Type B pancreatic cell (in vitro differentiated cells): ENCODE measurements at regions not wholly inside any gene's neighbourhood (a gene's known extent, or its start where the extent isn't known, plus 50 kb on each side); places are given as distances from the start of the nearest gene placed in this dataset.
A peak's percentile ranks its signal among the peaks of the same experiment; 100 is the strongest.

ENCODE experiments used
- DNase-seq: peaks from one replicate; pipeline ENCODE4 v3.0.0; 2021; ENCODE audit warnings: mixed read lengths; ENCODE audit not compliant: unreplicated experiment; ENCODE audit errors: extremely low spot score
- H3K27ac Mint-ChIP-seq: 2 replicates; pipeline ENCODE4 v1.8.0; 2021; ENCODE audit warnings: mild to moderate bottlenecking, mixed read lengths
- H3K27me3 Mint-ChIP-seq: 2 replicates; pipeline ENCODE4 v1.8.0; 2021; ENCODE audit warnings: mixed read lengths
- H3K36me3 Mint-ChIP-seq: 2 replicates; pipeline ENCODE4 v1.8.0; 2021; ENCODE audit warnings: mixed read lengths
- H3K4me1 Mint-ChIP-seq: one replicate; pipeline ENCODE4 v1.8.0; 2021; ENCODE audit warnings: mixed read lengths; ENCODE audit not compliant: unreplicated experiment
- H3K4me3 Mint-ChIP-seq: 2 replicates; pipeline ENCODE4 v1.8.0; 2021; ENCODE audit warnings: mild to moderate bottlenecking, mixed read lengths
- H3K9me3 Mint-ChIP-seq: 2 replicates; pipeline ENCODE4 v1.8.0; 2021; ENCODE audit warnings: mixed read lengths
- CTCF ChIP-seq: fragments of 200-600 bp; sonication (generic); conservative IDR thresholded peaks from 2 replicates; pipeline ENCODE4 v1.5.0; 2021; ENCODE audit warnings: antibody characterized with exemption, mild to moderate bottlenecking

DNA sequence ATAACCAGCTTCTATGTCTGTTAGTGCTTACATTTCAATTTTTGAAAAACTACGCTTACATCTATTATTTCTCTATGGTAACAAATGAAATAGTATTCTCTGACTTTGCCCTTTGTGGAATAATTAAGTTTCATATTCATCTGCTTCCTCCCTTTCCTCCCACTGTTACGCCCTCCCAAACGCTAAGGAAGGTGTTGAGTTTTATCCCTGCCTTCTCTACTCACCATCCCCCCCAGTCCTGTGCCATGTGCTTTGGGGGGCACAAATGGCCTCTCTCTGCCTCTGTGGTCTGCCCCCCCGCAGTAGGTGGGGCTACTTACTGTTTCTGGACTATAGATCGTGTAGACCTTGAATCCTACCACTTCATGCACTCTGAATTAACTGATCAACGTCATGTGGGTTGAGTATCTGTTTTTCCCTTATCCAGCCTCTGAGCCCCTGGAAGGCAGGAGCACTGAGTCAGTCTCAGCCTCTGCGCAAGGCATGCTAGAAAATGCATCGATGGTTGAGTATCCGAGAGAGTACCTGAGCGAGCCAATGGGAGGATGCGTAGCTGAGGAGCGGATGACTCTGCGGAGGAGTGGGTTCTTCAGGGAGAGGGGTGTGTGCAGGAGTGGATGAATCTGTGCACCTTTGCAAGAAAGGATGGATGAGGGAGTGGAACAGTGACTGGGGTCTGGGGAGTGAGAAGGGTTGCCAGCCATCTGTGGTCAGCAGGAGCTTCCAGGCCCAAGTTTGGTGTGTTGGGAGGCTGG lies 114.5 kb upstream of the RTL1 start:
- peak; percentile 53 for DNase-seq

DNA sequence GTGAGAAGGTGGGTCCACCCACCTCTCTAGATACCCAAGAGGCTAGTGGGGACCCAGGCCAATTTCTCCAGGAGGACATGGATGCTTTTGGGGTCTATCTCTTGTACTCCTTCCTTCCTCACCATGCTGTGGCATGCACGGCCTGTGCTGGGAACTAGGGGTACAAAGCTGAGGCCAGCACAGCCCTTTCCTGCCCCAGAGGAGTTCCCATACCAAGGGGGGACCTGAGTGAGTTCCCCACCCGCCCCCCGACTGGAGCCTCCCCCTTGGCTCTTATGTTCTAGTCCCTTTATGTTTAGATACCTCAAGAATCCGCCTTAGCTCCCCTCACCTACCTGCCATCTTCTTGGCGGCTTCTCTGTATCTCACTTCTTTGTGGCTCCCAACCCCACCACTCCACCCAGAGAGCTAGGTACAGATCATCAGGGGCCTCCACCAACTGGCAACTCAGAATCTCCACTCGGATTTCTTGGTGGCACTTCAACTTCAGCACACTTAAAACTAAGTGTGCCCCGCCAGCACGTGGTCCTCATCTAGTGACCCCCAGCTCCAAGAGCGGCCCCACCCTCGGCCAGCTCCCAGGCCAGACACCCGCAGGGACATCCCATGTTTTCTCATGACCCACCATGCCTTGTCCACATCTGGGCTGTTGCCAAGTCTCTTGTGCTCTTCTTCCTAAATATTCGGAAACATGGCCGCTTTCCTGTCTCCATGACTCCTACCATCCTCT lies 115.2 kb upstream of the RTL1 start:
- no peak overlapping the region for H3K4me3 Mint-ChIP-seq
- H3K27ac Mint-ChIP-seq = no peak overlapping the region
- H3K4me1 Mint-ChIP-seq = no peaks in the 10 kb centered on the region
- no peak for TF ChIP-seq CTCF
- H3K9me3 Mint-ChIP-seq = peaks cover 5% of the 10 kb centered on the region
- H3K27me3 Mint-ChIP-seq = peaks cover 6% of the 10 kb centered on the region
- DNase-seq = peak; percentile 42
- no peaks in the 10 kb centered on the region for H3K36me3 Mint-ChIP-seq

More for the DNA sequence above, 114.5 kb upstream of the RTL1 start:
- no peak overlapping the region for H3K4me3 Mint-ChIP-seq
- H3K9me3 Mint-ChIP-seq = peaks cover 5% of the 10 kb centered on the region
- peaks cover 6% of the 10 kb centered on the region for H3K27me3 Mint-ChIP-seq
- no peaks in the 10 kb centered on the region for H3K36me3 Mint-ChIP-seq
- H3K27ac Mint-ChIP-seq = no peak overlapping the region
- H3K4me1 Mint-ChIP-seq = no peaks in the 10 kb centered on the region
- no peak for TF ChIP-seq CTCF

DNA sequence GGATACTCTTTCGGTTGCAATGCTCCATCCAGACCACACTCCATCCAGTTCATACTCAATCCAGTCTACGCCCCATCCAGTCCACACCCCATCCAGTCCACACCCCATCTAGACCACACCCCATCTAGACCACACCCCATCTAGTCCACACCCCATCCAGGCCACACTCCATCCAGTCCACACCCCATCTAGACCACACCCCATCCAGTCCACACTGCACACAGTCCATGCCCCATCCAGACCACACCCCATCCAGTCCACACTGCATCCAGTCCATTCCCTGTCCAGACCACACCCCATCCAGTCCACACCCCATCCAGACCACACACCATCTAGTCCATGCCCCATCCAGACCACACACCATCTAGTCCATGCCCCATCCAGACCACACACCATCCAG lies 116.0 kb upstream of the RTL1 start:
- Mint-ChIP-seq H3K4me3 (no peak overlapping the region), H3K9me3 (peaks cover 5% of the 10 kb centered on the region), H3K27ac (no peak overlapping the region), H3K27me3 (peaks cover 6% of the 10 kb centered on the region), H3K36me3 (no peaks in the 10 kb centered on the region), H3K4me1 (no peaks in the 10 kb centered on the region)
- DNase-seq = peak; percentile 34
- TF ChIP-seq CTCF = no peak

- DNase-seq = peak; percentile 42
- Mint-ChIP-seq H3K9me3 (peaks cover 5% of the 10 kb centered on the region), H3K4me1 (no peaks in the 10 kb centered on the region), H3K27me3 (peaks cover 6% of the 10 kb centered on the region), H3K4me3 (no peak overlapping the region), H3K36me3 (no peaks in the 10 kb centered on the region), H3K27ac (no peak overlapping the region)
- no peak for TF ChIP-seq CTCF
Observed at GRCh38 chr14:101019990-101020710, 116.6 kb upstream of the RTL1 start.

GRCh38 chr14:101020834-101021370 lies 117.4 kb upstream of the RTL1 start:
- H3K4me3 Mint-ChIP-seq = no peak overlapping the region
- no peak for TF ChIP-seq CTCF
- H3K4me1 Mint-ChIP-seq = no peaks in the 10 kb centered on the region
- peaks cover 5% of the 10 kb centered on the region for H3K9me3 Mint-ChIP-seq
- peak; percentile 32 for DNase-seq
- no peak overlapping the region for H3K27ac Mint-ChIP-seq
- H3K27me3 Mint-ChIP-seq = peaks cover 6% of the 10 kb centered on the region
- H3K36me3 Mint-ChIP-seq = no peaks in the 10 kb centered on the region
